Ovary (tissue), 3 donors: ENCODE measurements at regions not wholly inside any gene's neighbourhood (a gene's known extent, or its start where the extent isn't known, plus 50 kb on each side); places are given as distances from the start of the nearest gene placed in this dataset.

Experiments
- EP300 ChIP-seq: sonication (generic); formaldehyde crosslinking; IDR thresholded peaks from one replicate; pipeline ENCODE4 v1.6.1; 2017; ENCODE audit warnings: antibody characterized with exemption
- POLR2A ChIP-seq: fragments of 450-650 bp; IDR thresholded peaks from one replicate; pipeline ENCODE4 v1.6.1; 2017; ENCODE audit warnings: antibody characterized with exemption, mild to moderate bottlenecking, moderate library complexity
- TF ChIP-seq, protein P1 (sequence below), 3 donors: fragments of 450-650 bp in 2 of 3; fragments of 200-600 bp in 1 of 3; IDR thresholded peaks; one replicate each; pipeline versions ENCODE4 v1.5.1 to v1.8.0; 2016 to 2022; ENCODE audit warnings: antibody characterized with exemption in 3 of 3, mild to moderate bottlenecking in 1 of 3
- donor health status: DM: no; HTN: no; CAD: no.

DNA sequence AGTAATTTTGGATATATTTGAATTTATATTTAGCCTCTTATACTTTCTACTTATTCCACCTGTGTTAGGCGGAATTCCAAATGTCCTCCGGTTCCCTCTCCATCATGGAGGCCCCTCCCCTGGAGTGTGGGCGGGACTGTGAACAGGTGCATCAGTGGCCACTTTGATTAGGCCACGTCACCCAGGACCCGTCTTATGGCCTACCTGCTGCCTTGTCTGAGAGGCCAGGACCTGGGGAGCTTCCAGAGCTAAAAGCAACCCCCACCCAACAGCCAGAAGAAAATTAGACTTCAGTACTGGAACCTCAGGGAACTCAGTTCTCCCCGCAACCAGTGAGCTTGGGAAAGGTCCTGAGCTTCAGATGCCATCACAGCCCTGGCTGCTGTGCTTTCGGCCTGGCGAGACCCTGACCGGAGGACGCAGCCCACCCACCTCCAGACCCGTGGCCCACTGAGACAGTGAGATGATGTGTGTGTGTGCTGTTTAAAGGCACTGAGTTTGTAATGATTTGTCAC lies 200.2 kb upstream of the SOX1 start:
- TF ChIP-seq, protein P1, sequence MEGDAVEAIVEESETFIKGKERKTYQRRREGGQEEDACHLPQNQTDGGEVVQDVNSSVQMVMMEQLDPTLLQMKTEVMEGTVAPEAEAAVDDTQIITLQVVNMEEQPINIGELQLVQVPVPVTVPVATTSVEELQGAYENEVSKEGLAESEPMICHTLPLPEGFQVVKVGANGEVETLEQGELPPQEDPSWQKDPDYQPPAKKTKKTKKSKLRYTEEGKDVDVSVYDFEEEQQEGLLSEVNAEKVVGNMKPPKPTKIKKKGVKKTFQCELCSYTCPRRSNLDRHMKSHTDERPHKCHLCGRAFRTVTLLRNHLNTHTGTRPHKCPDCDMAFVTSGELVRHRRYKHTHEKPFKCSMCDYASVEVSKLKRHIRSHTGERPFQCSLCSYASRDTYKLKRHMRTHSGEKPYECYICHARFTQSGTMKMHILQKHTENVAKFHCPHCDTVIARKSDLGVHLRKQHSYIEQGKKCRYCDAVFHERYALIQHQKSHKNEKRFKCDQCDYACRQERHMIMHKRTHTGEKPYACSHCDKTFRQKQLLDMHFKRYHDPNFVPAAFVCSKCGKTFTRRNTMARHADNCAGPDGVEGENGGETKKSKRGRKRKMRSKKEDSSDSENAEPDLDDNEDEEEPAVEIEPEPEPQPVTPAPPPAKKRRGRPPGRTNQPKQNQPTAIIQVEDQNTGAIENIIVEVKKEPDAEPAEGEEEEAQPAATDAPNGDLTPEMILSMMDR (IDR thresholded peaks at IDR 0.05) = no peak
- no peak for TF ChIP-seq POLR2A
- no peak for TF ChIP-seq EP300
